Fibroblast of upper back skin (primary cell): ENCODE measurements at regions not wholly inside any gene's neighbourhood (a gene's known extent, or its start where the extent isn't known, plus 50 kb on each side); places are given as distances from the start of the nearest gene placed in this dataset.

Experiments
- DNase-seq: peaks from one replicate; pipeline ENCODE4 v3.0.0-alpha.2; 2013

- DNase-seq, result no peak
Observed at GRCh38 chr9:12441506-12441905, 251.7 kb upstream of the TYRP1 start.

DNA sequence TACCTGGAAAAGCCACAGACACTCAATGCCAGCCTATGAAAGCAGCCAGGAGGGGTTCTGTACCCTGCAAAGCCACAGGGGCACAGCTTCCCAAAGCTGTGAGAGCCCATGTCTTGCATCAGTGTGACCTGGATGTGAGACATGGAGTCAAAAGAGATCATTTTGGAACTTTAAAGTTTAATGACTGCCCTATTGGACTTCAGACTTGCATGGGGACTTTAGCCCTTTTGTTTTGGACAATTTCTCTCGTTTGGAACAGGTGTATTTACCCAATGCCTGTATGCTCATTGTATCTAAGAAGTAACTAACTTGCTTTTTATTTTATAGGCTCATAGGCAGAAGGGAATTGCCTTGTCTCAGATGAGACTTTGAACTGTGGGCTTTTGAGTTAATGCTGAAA lies 244.9 kb upstream of the TYRP1 start:
- DNase-seq, result no peak

GRCh38 chr9:12457237-12457636 lies 235.9 kb upstream of the TYRP1 start:
- DNase-seq, result no peak

GRCh38 chr9:12461763-12462460 lies 231.3 kb upstream of the TYRP1 start:
- no peak for DNase-seq

DNA sequence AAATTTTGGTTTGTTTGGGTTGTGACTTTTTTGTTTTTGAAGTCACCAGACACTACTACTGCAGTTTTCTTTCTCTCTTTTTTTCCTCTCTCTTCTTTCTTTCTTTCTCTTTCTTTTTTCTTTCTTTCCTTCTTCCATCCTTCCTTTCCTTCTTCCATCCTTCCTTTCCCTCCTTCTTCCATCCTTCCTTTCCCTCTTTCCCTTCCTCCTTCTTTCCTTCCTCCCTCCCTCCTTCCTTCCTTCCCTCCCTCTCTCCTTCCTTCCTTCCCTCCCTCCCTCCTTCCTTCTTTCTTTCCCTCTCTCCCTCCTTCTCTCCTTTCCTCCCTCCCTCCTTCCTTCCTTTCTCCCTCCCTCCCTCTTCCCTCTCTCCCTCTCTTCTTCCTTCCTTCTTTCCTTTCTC lies 230.3 kb upstream of the TYRP1 start:
- no peak for DNase-seq

DNA sequence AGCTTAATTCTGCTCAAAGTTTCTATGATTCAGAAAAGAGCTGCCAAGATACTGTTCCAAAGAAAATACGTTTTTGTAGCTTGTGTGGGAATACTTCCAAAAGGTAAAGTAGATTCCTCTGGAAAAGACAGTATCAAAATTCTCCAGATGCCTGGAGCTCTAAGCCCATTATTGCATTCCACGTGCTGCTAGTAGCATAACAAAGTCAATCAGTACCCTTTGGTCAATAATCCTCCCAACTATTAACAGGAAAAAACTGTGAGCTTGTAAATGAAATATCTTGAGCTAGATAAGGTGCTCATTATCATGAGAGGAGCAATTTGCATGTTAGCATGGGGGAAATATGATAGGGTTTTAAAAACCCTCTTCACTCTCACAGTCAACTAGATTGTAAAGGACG lies 229.5 kb upstream of the TYRP1 start:
- DNase-seq, result no peak

DNA sequence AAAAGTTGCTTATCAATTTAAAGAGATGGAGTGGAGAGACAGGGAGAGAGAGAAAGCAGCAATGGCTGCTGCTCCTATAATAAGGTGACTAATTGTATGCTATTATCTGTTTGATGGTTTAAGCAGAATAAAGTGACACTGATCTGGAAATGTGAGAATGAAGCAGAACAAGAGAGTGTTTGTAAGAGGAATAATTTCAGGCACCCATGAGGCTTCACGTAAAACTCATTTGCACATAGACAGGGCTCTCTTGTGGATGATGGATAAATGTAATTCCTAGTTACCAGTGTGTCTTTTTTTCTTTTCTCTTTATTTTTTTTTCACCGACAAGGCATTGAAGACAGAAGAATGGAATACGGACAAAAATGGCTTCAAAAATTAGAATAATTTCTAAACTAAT lies 228.8 kb upstream of the TYRP1 start:
- DNase-seq, result no peak

DNA sequence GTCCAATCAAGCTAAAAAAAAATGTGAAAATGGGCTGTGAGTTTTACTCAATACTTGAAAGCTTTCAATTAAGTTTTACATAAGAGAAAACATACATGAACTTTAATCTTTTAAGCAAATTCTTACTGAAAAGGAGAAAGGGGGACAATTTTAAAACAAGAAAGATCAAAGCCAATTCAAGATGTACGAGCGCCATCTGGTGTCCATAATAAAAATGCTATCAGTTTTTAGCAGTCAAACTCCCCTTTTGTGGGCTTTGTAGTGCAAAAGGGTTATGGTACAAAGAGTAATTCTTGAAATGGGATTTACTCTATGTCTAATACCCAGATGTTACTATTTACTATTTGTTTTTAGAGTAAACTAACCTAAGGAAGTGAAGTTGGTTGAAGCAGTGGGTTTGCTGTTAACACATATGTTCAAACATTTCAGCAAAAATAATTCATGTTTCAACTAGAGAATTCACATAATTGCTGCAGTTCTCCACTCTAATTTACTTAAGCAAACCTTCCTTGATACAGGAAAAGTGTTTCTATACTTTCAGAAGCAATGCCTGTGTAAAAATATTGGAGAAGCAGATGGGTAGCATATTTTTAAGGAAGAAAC lies 228.2 kb upstream of the TYRP1 start:
- peak; percentile 31 for DNase-seq

DNA sequence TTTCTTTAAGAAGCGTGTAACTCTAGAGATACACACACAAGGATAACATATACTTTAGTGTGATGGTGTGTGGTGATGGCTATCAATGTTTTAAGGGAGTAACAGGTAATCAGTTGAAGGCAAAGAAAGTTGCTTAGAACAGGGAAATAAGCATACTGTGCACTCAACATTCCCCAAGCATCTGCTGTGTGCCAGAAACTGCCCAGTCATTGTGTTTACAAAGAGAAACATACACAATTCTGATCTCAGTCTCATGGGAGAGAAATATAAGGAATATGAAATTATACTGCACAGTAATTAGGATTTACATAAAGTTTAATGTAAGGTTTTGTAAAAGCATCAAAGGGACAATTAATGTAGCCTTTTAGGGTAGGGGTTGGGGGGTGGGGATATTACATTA lies 224.1 kb upstream of the TYRP1 start:
- no peak for DNase-seq

- DNase-seq, result no peak
Observed at GRCh38 chr9:12494411-12494810, 198.8 kb upstream of the TYRP1 start.

DNA sequence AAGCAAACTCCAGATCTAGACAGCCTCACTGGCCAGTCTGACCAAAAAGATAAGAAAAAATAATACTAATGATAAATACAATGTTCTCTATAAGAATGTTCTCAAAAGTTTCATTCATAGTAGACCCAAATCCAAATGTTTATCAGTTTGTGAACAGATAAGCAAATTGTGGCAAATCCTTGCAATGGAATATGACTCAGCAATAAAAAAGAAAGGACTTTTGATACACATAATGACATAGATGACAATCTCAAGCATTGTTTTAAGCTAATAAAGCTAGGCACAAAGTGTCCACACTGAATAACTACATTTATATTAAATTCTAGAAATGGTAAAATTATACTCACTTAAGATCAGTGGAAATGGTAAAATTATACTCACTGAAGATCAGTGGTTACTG lies 195.4 kb upstream of the TYRP1 start:
- DNase-seq, result no peak

DNA sequence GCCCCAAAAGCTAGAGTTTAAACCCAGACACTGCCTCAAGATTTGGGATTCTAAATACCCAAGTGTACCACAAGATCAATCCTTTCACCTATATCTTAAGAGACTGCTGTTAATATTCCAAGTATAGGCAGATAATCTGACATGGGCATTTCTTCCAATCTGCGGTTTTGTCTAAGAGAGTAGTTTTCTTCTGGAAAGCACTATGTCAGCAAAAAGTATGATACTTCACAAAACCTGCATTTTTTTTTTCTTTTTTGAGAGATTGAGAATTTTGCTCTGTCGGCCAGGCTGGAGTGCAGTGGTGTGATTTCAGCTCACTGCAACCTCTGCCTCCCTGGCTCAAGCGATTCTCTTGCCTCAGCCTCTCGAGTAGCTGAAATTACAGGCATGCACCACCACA lies 190.7 kb upstream of the TYRP1 start:
- DNase-seq, result no peak

DNA sequence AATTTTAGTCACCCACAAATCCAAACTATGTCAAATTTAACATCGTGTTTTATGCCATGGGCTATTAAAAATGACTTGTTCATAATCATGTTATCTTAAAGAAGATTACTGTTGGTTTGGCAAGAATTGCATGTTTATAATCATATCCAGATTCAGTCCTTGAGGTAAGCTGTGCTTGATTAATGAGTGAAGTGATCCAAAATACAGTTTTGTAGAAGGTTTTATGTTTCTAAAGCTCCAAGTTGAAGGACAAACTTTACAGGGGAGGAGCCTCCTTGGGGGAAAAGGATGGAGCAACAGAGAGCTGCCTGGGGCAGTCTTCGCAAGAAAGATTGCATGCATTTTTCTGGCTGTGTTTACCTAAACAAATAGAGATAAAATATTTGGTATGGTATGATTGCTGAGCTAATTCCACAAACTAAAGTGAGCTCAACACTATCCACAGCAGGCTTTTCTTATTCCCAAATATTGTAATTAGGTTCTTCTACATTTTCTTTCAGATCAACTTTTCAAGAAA lies 189.5 kb upstream of the TYRP1 start:
- DNase-seq, result no peak

GRCh38 chr9:12510551-12510950 lies 182.6 kb upstream of the TYRP1 start:
- no peak for DNase-seq

GRCh38 chr9:12511726-12512125 lies 181.5 kb upstream of the TYRP1 start:
- no peak for DNase-seq

- DNase-seq, result no peak
Observed at GRCh38 chr9:12516031-12516430, 177.2 kb upstream of the TYRP1 start.

GRCh38 chr9:12516573-12516972 lies 176.6 kb upstream of the TYRP1 start:
- DNase-seq, result no peak

DNA sequence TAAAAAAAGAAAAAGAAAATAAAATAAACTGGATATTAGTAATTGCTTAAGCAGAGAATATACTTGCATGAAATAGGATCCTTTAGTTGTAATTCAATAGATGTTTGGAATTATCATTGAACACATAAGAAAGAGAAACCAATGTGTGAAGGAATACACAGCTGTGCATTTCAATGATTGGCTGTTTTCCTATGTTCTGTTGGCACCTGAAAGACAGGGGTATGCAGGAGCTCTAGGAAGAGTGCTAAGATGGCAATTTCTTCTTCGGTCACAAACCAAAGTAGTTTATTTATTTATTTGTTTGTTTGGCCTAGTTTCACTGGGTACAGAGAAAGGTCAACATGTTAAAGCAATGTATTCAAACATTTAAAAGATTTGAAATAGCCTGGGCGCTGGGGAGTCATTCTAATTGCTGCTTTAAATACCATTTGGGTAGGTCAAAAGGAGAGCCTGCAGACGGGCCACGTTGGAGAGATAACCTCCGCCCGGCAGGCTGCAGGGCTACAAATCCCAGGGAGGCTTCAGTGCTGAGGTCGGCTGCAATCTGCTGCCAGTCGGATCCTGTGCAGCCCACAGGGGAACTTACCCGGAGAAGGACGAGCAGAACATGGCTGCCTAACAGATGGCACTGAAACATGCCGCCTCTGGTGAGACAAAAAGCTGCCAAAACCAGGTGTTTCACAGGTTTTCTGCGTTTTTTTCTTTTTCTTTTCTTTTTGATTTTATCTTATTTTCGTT lies 154.2 kb upstream of the TYRP1 start:
- DNase-seq, result no peak

GRCh38 chr9:12539580-12539975 lies 153.6 kb upstream of the TYRP1 start:
- no peak for DNase-seq

DNA sequence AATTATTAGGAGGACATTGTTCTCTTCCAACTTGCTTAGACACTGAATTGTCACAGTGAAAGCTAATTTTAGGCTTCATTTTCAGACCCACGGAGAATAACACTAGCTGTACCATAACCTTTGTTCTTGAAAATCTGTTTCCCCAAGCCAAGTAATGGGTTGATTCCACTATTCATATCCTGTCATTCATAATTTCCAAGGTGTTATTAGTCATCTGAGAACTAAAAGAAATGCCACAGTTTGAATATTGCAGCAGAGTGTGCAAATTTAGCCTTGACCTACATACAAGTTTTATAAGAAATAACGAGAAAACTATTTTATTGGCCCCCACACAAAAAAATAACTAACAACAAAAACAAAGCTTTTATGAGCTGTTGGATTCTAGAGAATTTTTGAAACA lies 148.5 kb upstream of the TYRP1 start:
- no peak for DNase-seq

DNA sequence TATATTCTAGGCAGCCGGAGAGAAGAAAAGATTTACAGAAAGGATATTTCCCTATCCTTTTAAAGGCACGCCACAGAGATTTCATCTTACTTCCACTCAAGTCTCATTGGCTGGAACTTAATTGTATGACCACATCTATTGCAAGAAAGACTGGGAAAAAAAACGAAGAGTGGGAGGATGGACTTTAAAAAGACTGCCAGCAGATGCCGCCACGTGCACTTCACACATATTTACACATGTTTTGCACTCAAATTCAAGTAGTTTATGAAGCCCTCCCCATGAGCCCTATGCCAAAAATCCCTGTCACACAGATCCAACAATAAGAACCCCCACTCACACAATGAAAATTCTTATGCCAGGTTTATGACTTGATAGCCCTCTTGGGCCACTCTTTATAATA lies 138.5 kb upstream of the TYRP1 start:
- peak; percentile 21 for DNase-seq

GRCh38 chr9:12566404-12567090 lies 126.6 kb upstream of the TYRP1 start:
- DNase-seq, result no peak
